Dermis microvascular lymphatic vessel endothelial cell (primary cell): ENCODE measurements at regions not wholly inside any gene's neighbourhood (a gene's known extent, or its start where the extent isn't known, plus 50 kb on each side); places are given as distances from the start of the nearest gene placed in this dataset.
"Not testable (repeated sequence)": the region's sequence is repeated elsewhere in the genome, so short reads cannot be mapped to it uniquely, and the experiment has no call there.

Experiments used
- DNase-seq, 2 donors: peaks; one replicate each; pipeline versions ENCODE4 v3.0.0 to v3.0.0-alpha.2; 2010; ENCODE audit warnings: low read depth in 2 of 2

DNA sequence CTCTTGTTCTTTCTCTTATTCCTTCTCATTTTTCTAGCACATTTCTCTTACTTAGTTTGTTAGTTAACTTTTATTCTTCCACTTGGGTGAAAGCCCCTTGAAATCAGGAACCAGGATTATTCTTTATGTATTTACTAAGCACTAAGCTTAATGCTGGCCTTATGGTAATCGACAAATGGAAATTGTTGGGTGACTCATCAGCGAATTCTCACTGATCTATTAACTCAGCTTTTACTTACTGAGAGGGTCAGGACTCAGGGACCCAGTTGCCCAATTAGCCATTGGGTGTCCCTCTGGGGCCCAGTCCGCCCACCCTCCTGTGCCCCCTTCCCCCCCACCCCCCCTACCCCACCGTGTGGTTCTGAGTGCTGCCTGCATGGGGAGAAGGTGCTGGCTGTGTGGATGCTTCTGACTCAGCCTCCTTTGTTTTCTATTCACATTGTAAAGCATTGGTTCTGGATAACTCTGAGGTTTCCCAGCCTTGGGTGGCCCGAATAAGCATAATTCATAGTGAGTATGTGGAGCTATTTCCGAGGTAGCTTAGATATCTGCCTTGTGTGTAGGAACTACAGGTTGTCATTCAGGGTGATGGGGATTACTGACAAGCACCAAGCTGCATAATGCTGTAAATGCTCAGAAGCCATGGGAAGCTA is 240.9 kb downstream of the FGF9 start:
- no peak for DNase-seq

DNA sequence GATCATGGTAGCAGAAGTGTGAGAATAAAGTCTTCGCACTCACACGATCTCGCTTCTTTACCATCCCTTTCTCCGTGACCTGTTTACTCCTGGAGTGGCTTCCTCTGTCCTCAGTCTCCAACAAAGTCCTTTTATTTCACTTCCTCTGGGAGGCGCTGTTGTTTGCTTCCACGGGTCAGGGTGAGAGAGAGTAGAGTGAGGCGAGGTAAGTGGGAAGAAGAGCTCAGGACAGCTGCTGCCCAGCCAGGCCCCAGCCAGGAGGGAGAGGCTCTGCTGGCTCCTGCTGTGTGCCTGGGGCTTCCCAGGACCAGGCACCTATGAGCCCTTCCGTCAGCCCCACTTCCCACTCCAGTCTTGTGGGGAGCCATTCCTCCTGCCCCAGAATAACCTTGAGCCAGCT is 242.1 kb downstream of the FGF9 start:
- no peak for DNase-seq

DNA sequence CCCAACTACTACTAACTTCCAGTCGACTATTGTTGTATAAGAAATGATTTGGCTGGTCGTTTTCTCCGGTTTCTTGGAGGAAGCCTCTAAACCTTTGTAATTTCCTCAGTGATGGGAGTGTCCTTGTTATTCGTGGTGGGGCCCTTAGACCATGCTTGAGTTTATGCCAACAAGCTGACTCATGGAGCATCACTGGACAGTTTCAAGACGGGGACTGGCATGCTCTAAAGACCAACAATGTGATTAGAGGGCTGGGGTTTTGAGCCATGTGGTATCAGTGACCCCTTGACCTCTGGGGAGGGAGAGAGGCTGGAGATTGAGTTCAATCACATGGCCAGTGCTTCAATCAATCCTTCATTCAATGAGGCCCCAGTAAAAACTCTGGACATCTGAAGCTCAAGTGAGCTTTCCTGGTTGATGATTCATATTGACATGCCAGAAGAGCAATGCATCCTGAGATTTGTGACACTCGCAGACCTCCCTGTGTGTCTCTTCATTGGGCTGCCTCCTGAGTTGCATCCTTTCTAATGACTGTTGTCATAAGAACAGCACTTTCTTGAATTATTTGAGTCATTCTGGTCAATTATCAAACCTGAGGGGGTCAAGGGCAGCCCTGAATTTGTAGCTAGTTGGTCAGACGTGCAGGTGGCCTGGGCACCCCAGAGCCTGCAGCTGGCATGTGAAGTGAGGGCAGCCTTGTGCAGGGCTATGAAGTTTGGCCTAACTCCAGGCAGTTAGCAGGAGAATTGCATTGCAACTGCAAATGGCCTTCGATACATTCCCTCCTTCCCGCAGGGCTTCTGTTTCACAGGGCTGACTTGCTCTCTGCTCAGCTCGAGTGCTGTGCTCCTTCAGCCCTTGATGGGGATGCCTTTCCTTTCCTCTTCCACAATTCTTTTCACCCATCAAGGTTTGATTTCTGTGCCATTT is 246.5 kb downstream of the FGF9 start:
- no peak for DNase-seq

DNA sequence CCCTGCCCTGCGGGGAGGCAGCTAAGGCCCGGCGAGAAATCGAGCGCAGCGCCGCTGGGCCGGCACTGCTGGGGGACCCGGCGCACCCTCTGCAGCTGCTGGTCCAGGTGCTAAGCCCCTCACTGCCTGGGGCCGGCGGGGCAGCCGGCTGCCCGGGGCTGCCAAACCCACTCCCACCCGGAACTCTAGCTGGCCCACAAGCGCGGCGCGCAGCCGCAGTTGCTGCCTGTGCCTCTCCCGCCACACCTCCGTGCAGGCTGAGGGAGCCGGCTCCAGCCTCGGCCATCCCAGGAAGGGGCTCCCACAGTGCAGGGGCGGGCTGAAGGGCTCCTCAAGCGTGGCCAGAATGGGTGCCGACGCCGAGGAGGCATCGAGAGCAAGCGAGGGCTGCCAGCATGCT is 249.9 kb downstream of the FGF9 start:
- DNase-seq, result not testable (repeated sequence)

DNA sequence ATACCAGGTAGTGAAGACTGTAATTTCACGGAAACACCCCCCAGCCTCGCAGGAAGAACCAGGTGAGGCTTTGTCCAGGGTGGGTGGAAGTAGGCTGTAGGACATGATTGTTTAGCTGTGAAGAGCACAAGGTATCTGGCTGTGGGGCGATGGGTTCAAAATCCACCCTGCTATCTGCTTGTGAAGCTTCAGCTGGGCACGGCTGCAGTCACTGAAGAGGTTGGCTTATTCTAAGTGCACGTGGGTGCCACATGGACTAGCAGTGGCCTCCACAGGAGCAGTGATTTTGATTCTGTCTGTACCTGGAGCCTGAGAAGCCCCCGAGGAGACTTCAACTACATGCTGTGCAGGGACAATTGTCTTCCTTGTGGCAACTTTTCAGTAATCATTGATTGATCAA is 254.1 kb downstream of the FGF9 start:
- no peak for DNase-seq

DNA sequence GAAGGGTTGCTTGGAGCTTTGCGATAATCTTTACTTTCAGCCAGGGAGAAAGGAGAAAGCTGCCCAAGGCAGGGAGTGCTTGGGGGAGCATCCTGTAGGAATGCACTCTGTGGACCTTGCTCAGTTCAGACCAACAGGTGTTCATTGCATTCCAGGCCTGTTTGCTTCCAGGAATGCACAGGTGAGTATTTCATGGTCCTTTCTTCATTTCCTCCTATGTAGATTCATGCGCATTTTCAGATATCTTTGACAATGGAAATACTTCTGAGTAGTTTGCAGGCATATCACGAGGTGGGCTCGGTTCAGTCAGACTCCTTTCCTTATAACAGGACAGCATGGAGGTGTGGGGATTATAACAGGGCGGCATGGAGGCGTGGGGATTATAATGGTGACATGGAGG is 254.8 kb downstream of the FGF9 start:
- no peak for DNase-seq

DNA sequence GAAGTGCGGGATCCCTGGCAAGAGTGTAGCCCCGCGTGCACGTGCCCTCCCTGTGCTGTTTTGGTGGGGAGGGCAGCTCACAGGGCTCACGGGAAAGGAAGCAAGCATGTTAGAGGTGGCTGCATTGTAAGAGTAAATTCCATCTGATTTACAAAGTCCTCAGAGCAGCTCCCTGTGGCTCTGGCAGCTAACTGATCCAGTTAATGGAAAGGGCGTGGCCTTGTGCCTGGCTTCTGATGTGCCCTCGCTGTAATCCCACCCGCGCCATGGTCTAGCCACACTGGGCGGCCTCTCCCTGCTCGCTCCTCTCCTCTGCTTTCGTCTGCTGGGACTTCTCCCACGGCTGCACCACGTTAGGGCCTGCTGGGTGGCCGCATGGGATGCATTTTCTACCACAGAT is 258.5 kb downstream of the FGF9 start:
- no peak for DNase-seq

DNA sequence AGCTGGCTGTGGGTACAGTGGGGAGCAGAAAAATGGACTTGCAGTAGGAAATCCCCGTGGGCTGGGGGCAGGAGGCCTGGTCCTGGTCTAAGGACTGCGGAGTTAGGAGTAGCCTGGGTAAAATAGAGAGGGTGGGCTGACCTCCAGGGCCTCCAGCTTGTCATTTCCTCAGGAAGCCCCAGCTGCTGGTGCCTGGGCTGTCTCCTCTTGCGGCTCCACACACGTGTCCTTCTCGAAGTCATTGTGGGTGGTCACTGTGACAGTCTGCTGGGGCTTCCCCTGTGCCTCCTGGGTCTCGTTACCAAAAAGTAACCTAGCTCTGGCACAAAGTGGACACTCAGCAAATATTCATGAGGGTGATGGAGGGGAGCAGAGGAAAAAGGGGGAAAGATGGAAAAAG is 259.7 kb downstream of the FGF9 start:
- DNase-seq, result no peak

DNA sequence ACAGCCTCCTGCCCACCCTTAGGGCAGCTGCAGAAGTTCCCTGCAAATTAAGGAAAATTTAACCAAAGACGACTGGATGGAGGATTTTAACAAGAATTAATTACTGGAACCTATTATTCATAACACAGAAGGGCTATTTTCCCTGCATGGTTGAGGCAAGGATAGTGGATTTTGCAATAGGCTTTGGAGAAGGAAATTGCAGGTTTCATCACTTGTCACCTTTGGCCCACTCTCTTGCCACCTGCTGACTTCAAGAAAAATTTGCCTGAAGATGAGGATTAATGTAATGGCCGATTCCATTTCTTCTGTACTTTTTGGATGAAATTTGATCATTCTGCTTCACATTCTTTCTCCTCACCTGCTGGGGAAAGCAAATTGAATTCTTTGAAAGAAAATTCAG is 261.7 kb downstream of the FGF9 start:
- DNase-seq, result no peak

DNA sequence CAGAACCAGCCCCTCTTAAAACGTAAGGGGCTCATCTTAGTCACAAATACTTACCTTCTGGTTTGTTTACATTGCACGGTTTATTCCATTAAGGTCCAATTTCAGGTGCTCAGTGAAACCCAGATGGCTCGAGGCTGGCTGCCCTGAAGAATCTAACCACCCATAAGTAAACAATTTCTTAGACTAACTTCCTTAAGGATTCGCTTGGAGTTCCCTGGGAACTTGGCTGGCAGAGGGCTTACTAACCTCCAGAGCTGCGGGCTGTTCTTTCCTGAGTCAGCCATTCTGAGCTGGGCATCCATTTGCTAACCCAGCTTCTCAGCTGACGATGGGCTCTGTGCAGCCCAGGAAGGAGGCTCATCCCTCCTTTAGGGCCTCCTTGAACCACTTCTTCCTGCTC is 262.1 kb downstream of the FGF9 start:
- DNase-seq, result no peak

DNA sequence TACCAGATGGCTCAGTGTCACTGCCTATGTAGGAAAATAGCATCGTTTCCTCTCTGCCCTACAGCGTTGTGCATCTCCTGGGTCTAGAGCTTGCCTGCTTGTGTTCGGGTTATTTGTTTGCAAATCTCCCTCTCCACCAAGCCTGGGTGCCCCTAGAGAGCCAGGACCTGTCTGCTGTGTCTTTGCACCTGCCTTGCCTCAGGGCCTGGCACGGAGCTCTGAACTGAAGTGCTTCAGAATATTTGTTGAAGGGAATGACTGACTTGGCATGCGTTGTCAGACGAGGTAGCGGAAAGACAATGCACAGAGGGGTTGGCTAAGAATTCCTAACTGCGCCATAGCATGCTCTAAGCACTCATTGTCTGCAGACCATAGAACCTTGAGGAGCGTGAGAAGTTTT is 263.4 kb downstream of the FGF9 start:
- DNase-seq, result no peak

DNA sequence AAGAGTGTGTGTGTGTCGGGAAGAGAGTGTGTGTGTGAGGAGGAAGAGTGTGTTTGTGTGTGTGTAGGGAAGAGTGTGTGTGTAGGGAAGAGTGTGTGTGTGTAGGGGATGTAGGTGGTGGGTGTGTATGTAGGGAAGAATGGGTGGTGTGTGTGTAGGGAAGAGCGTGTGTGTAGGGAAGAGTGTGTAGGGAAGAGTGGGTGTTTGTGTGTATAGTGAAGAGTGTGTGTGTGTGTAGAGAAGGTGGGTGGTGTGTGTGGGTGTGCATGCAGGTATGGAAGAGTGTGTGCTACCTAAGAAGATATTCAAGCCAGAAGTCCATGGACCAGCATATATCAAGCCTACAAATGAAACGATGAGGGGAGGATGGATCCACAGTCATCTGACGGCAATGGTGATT is 265.8 kb downstream of the FGF9 start:
- DNase-seq, result no peak

DNA sequence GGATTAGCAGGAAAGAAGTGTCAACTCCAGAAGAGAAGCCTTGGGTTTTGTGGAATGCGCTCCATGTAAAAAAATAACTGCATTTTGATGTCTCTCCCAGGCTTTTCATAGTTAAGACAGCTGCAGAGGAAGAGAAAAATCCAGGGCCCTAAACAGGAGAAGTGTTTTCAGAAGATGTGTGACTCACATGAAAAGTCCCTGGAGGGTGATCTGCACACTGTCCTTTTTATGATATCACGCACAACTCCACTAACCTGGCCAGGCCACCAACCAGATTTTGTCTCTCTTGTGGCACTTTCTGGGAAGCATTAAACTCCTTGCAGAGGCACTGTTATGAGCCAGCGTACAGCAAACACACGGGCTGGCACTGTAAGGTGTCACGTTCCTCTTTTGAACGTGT is 267.3 kb downstream of the FGF9 start:
- no peak for DNase-seq

DNA sequence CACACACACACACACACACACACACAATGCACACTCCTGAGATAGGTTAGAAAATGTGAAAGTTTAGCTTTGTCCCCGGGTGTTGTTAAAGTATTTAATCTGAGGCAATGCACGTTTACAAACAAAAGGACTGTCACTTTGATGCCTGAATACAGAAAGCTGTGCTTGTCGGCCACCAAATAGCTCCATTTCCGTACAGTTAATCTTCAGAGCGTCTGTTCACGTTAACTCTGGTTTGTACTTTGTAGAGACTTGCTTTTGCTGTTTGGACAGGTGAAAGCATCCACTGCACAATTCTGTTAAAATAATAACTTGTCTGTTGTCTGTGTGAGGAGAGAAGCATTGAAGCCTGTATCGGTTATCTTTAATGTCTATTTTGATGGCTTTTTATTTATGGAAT is 267.8 kb downstream of the FGF9 start:
- DNase-seq, result no peak

DNA sequence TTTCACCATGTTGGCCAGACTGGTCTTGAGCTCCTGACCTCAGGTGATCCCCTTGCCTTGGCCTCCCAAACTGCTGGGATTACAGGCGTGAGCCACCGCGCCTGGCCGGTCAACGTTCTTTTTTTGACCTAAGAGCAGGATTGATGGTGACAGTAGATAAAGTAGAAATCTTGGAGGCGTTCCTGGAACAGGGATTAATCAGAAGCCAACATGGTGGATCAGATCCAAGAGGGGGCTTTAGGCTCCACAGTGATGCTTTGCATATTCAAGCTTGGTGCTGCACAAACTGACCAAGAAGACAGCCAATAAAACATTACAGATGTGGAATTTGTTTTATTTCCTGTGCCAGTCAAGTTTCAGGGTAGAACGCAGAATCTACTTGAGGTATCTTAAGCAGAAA is 271.2 kb downstream of the FGF9 start:
- no peak for DNase-seq

DNA sequence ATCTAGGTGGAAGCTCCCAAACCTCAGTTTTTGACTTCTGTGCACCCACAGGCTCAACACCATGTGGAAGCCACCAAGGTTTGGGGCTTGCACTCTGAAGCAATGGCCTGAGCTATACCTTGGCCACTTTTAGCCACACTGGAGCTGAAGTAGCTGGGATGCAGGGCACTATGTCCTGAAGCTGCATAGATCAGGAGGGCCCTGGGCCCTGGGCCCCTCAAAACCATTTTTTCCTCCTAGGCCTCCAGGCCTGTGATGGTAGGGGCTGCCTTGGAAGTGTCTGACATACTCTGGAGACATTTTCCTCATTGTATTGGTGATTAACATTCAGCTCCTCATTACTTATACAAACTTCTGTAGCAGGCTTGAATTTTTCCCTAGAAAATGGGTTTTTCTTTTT is 273.7 kb downstream of the FGF9 start:
- DNase-seq, result no peak

DNA sequence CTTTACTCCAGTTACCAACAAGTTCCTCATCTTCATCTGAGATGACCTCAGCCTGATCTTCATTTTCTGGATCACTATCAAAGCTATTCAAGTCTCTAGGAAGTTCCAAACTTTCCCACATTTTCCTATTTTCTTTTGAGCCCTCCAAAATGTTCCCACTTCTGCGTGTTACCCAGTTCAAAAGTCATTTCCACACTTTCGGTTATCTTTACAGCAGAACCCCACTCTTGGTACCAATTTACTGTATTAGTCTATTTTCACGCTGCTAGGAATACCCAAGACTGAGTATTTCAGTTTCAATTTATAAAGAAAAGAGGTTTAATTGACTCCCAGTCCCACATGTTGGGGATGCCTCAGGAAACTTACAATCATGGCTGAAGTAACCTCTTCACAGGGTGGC is 274.3 kb downstream of the FGF9 start:
- DNase-seq, result no peak

DNA sequence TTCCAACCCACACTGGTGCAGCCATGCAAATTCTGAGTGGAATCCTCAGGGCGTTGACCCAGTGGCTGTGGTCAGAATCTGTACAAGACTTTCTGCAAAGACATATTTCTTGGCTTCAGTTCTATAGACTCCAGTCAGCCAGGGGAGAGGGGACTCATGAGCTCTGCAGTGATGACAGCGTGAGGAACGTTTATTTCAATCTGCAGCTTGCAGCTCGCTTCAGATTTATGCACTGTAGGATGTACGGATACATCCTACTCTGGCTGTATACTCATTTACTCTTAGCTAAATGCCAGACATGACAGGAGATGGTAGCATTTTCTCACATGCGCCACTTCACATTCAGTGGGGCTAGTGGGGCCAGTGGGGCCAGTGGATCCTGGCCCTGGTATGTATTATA is 276.1 kb downstream of the FGF9 start:
- no peak for DNase-seq

DNA sequence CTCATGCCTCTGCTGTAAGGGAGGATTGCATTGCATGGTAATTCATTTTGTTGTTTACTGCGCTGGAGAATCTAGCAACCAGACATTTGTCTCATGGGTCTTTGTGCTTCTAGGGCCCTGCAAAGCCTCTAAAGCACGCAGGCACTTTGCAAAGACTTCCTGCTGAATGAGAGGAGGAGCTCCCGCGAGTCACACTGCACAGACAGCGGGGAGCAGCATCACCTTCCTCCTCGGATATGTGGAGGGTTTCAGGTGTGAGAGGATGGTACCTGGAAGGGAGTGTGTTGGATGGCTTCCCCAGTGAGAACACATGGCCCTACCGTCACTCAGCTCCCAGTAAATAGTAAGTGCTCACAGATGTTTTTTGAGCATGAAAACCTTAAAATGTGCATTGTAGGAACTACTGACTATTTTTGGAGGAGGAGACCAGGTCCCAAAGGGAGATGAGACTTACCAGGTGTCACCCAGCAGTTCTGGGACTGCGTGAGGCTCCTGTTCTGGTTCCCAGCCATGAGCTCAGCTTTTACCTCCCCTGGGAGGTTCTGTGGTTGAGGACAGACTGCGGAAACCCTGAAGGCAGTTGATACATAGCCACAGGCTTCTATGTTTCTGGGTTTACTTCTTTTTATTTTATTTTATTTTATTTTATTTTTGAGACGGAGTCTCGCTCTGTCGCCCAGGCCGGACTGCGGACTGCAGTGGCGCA is 278.0 kb downstream of the FGF9 start:
- no peak for DNase-seq

DNA sequence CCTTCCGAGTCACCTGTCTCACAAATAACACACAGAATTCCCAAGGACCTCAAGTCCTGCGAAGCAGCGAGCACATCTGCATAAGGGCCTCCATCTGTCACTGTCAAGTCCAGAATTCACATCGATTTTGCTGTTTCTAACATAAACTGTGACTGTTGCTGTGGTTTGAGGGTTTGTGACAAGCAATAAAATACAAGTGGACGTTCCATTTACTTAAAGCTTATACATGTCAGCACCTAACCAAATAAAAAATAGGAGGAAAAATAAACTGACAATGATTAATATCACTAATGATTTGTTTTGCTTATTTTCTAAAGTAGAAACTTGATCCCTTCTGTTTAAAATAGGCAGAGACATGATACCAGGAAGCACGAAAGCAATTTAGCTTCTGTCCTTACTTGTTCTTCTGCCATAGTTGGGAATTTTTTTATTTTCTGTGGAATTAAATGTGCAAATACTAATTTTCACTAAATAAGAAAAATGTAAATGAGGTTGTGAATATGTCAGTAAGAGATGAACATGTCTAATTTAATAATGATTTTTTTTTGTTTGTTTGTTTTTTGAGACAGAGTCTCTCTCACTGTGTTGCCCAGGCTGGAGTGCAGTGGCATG is 279.1 kb downstream of the FGF9 start:
- no peak for DNase-seq

DNA sequence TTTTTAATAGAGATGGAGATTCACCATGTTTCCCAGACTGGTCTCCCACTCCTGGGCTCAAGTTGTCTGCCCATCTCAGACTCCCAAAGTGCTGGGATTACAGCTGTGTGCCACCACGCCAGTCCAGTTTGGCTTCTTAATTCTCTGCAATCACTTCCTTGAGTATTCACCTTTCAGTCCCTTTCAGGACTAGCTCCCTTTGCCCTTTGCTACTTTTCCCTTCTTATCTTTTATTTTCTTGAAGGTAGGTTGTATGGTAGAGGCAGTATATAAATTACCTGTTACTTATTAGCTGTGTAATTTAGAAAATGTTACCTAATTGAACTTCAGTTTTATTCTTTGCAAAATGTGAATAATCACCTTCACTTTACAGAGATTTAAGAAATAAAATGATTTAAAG is 285.8 kb downstream of the FGF9 start:
- no peak for DNase-seq

DNA sequence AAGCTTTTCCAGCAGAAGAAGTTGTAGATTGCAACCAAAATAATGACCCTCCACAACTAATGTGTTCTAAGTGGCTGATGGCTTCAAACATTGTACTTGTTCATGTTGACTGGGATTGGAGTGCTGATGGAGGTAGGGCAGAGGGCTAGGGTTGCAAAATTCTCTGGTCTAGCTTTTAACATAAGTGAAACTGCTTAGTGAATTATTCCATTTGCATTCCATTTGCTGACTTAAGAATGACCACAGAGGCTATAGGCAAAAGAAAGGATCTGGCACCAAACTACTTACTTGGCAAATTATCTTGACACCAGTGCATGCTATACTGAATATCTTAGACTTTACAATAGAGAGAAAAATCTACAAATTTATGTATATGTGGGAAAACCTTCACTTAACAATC is 287.0 kb downstream of the FGF9 start:
- DNase-seq, result no peak
